Gastroesophageal sphincter (tissue), 4 donors: ENCODE measurements at regions not wholly inside any gene's neighbourhood (a gene's known extent, or its start where the extent isn't known, plus 50 kb on each side); places are given as distances from the start of the nearest gene placed in this dataset.
"Not testable (repeated sequence)": the region's sequence is repeated elsewhere in the genome, so short reads cannot be mapped to it uniquely, and the experiment has no call there.

Source experiments
- ATAC-seq: fragments of 150-250 bp; one replicate; pipeline ENCODE4 v1.9.1; 2016; ENCODE audit warnings: mild to moderate bottlenecking, moderate library complexity
- H3K27ac ChIP-seq, 4 donors: fragments of 200-600 bp; sonication (generic) in 3 of 4; 1 replicate in 3 of 4; 2 replicates in 1 of 4; pipeline ENCODE4 v1.5.1; 2016 to 2019
- H3K27me3 ChIP-seq: fragments of 200-600 bp; sonication (generic); one replicate; pipeline ENCODE4 v1.5.1; 2019
- H3K36me3 ChIP-seq, 2 donors: fragments of 200-600 bp; sonication (generic); one replicate each; pipeline ENCODE4 v1.5.1; 2019; ENCODE audit warnings: control low read depth in 1 of 2
- H3K4me1 ChIP-seq, 3 donors: fragments of 200-600 bp; sonication (generic); 1 replicate in 2 of 3; 2 replicates in 1 of 3; pipeline ENCODE4 v1.5.1; 2016 to 2019; ENCODE audit warnings: control low read depth in 2 of 3
- H3K4me3 ChIP-seq, 2 donors: fragments of 200-600 bp; sonication (generic); one replicate each; pipeline ENCODE4 v1.5.1; 2019; ENCODE audit warnings: mild to moderate bottlenecking in 1 of 2, moderate library complexity in 1 of 2
- H3K9me3 ChIP-seq, 3 donors: fragments of 200-600 bp; sonication (generic); one replicate each; pipeline ENCODE4 v1.5.1; 2017 to 2019; ENCODE audit warnings: control low read depth in 2 of 3
- CTCF ChIP-seq, 4 experiments: fragments of 200-600 bp in 2 of 4; fragments of 450-650 bp in 2 of 4; sonication (generic) in 1 of 4; IDR thresholded peaks; one replicate each; pipeline ENCODE4 v1.5.1; 2017 to 2019; ENCODE audit warnings: antibody characterized with exemption in 4 of 4, mild to moderate bottlenecking in 2 of 4, moderate library complexity in 2 of 4
- EP300 ChIP-seq: sonication (generic); formaldehyde crosslinking; IDR thresholded peaks from one replicate; pipeline ENCODE4 v1.6.1; 2017; ENCODE audit warnings: antibody characterized with exemption, mild to moderate bottlenecking
- POLR2A ChIP-seq, 2 donors: fragments of 450-650 bp; IDR thresholded peaks; one replicate each; pipeline ENCODE4 v1.6.1; 2017; ENCODE audit warnings: antibody characterized with exemption in 2 of 2, mild to moderate bottlenecking in 2 of 2, moderate library complexity in 1 of 2
- POLR2AphosphoS5 ChIP-seq: sonication (generic); formaldehyde crosslinking; IDR thresholded peaks from one replicate; pipeline ENCODE4 v1.6.1; 2017; ENCODE audit warnings: antibody characterized with exemption
- WGBS, 2 donors: methylation state at CpG; one replicate each; pipeline ENCODE4 v1.1.5; 2018; ENCODE audit warnings: low coverage in 1 of 2; 5-methylcytosine and 5-hydroxymethylcytosine counted together

- no peak for ATAC-seq
These were observed 340.9 kb upstream of the KLF4 start for GRCh38 chr9:107830479-107830878.

GRCh38 chr9:107827884-107828283, 338.3 kb upstream of the KLF4 start:
- no peaks in the 10 kb centered on the region for H3K36me3 ChIP-seq
- no peak for TF ChIP-seq POLR2A (IDR thresholded peaks at IDR 0.05)
- no peak for TF ChIP-seq EP300
- TF ChIP-seq CTCF (IDR thresholded peaks at IDR 0.05) = no peak
- TF ChIP-seq POLR2AphosphoS5 = no peak
- H3K27me3 ChIP-seq = no peaks in the 10 kb centered on the region
- no peak overlapping the region for H3K4me3 ChIP-seq
- WGBS, 2 donors = 70 to 72% methylated on average over 2 of the region's 2 CpGs
- no peaks in the 10 kb centered on the region for H3K9me3 ChIP-seq
- no peak overlapping the region for H3K27ac ChIP-seq
- no peaks in the 10 kb centered on the region for H3K4me1 ChIP-seq
- ATAC-seq = no peak

More at GRCh38 chr9:107830479-107830878, 340.9 kb upstream of the KLF4 start:
- 54 to 69% methylated on average over 2 to 3 of the region's 3 CpGs for WGBS, 2 donors
- Histone ChIP-seq H3K36me3 (no peaks in the 10 kb centered on the region), H3K27ac (no peak overlapping the region), H3K4me3 (no peak overlapping the region), H3K27me3 (no peaks in the 10 kb centered on the region), H3K9me3 (no peaks in the 10 kb centered on the region), H3K4me1 (no peaks in the 10 kb centered on the region)
- TF ChIP-seq POLR2A (IDR thresholded peaks at IDR 0.05) = no peak
- no peak for TF ChIP-seq POLR2AphosphoS5
- TF ChIP-seq EP300 = no peak
- TF ChIP-seq CTCF (IDR thresholded peaks at IDR 0.05) = no peak

GRCh38 chr9:107827304-107827703, 337.7 kb upstream of the KLF4 start:
- no peaks in the 10 kb centered on the region for H3K9me3 ChIP-seq
- H3K4me3 ChIP-seq = no peak overlapping the region
- H3K36me3 ChIP-seq = no peaks in the 10 kb centered on the region
- no peaks in the 10 kb centered on the region for H3K27me3 ChIP-seq
- WGBS, 2 donors = 92 to 100% methylated on average over 2 of the region's 2 CpGs
- no peak for ATAC-seq
- no peaks in the 10 kb centered on the region for H3K4me1 ChIP-seq
- H3K27ac ChIP-seq = no peak overlapping the region
- TF ChIP-seq CTCF (IDR thresholded peaks at IDR 0.05) (no peak), EP300 (no peak), POLR2AphosphoS5 (no peak)

GRCh38 chr9:107826688-107826983, 337.1 kb upstream of the KLF4 start:
- not testable (repeated sequence) for H3K4me3 ChIP-seq, H3K36me3 ChIP-seq, H3K27me3 ChIP-seq, H3K9me3 ChIP-seq, H3K27ac ChIP-seq, ATAC-seq, H3K4me1 ChIP-seq
- WGBS, 2 donors = 95% methylated on average over 7 of the region's 7 CpGs; no CpG with 5 or more reads in 1 of the 2 donors

GRCh38 chr9:107824556-107824955, 335.0 kb upstream of the KLF4 start:
- 95% methylated on average over 2 of the region's 2 CpGs; no CpG with 5 or more reads in 1 of the 2 donors for WGBS, 2 donors
- no peak overlapping the region for H3K4me3 ChIP-seq
- H3K36me3 ChIP-seq = no peaks in the 10 kb centered on the region
- peaks cover 0 to 5% (median 0%) of the 10 kb centered on the region in 3 donors for H3K4me1 ChIP-seq
- no peaks in the 10 kb centered on the region for H3K27me3 ChIP-seq
- no peak overlapping the region for H3K27ac ChIP-seq
- no peak for ATAC-seq
- TF ChIP-seq CTCF (IDR thresholded peaks at IDR 0.05) (no peak), EP300 (no peak), POLR2AphosphoS5 (no peak), POLR2A (IDR thresholded peaks at IDR 0.05) (no peak)
- H3K9me3 ChIP-seq = no peaks in the 10 kb centered on the region
